ENCODE measurements at regions not wholly inside any gene's neighbourhood (a gene's known extent, or its start where the extent isn't known, plus 50 kb on each side); places are given as distances from the start of the nearest gene placed in this dataset.

- no peak for TF ChIP-seq REST (IDR thresholded peaks at IDR 0.05; ENCODE audit: low read depth, low read length)
Observed at GRCh38 chr6:129773304-129773703, 63.3 kb upstream of the ARHGAP18 start (continued).

GRCh38 chr6:129771678-129772077, 61.7 kb upstream of the ARHGAP18 start:
- Histone ChIP-seq H3K9ac (no peak overlapping the region), H3K4me1 (ENCODE audit: control insufficient read depth in 1 of 2, insufficient read depth in 2 of 2, low read depth in 1 of 2, low read length in 1 of 2) (peaks cover 0 to 6% of the 10 kb centered on the region in 2 experiments; a peak in 3 of 4 replicates), H3K27ac (ENCODE audit: low read depth in 2 of 2, low read length in 1 of 2) (no peak overlapping the region), H4K20me1 (ENCODE audit: insufficient read depth) (no peaks in the 10 kb centered on the region), H3K9me3 (no peaks in the 10 kb centered on the region), H3K79me2 (ENCODE audit: insufficient read depth) (no peaks in the 10 kb centered on the region), H2AFZ (ENCODE audit: low read depth) (no peak overlapping the region), H3K4me3 (ENCODE audit: low read depth in 2 of 2, low read length in 1 of 2) (no peak overlapping the region), H3K36me3 (replicated peaks in 1 of 2; ENCODE audit: control insufficient read depth in 1 of 2, insufficient read depth in 2 of 2, low read length in 1 of 2) (no peaks in the 10 kb centered on the region), H3K9me2 (no peaks in the 10 kb centered on the region), H3K27me3 (ENCODE audit: insufficient read depth) (no peaks in the 10 kb centered on the region), H3K4me2 (no peak overlapping the region), H3F3A (replicated peaks; ENCODE audit: insufficient read depth) (peaks cover 3% of the 10 kb centered on the region)
- ChIA-PET POLR2A (no interaction called here), CTCF (no interaction called here)
- WGBS (ENCODE audit: low lambda C conversion rate), result 73% methylated on average over 4 of the region's 4 CpGs
- TF ChIP-seq NFIC (IDR thresholded peaks at IDR 0.05; ENCODE audit: borderline replicate concordance) (no peak), POLR2AphosphoS5 (IDR thresholded peaks at IDR 0.05; ENCODE audit: low read depth, low read length) (no peak), GABPA (IDR thresholded peaks at IDR 0.05; ENCODE audit: low read depth) (no peak), ZBTB33 (IDR thresholded peaks at IDR 0.05; ENCODE audit: borderline replicate concordance, low read depth) (no peak), RXRA (IDR thresholded peaks at IDR 0.05; ENCODE audit: borderline replicate concordance, low read depth) (no peak), JUND (IDR thresholded peaks at IDR 0.05) (no peak), SIN3A (IDR thresholded peaks at IDR 0.05; ENCODE audit: borderline replicate concordance, low read depth, low read length) (no peak), USF2 (IDR thresholded peaks at IDR 0.05; ENCODE audit: borderline replicate concordance, low read depth, low read length) (no peak)
- no peak for DNase-seq
